NCI-H345 treated with DMSO at 0.1 percent for 48 hours (cell line): ENCODE measurements at regions not wholly inside any gene's neighbourhood (a gene's known extent, or its start where the extent isn't known, plus 50 kb on each side); places are given as distances from the start of the nearest gene placed in this dataset.

ENCODE experiments used
- DNase-seq: peaks from one replicate; lab custom pipeline; 2025; ENCODE audit not compliant: unreplicated experiment; lab: John Stamatoyannopoulos, UW

DNA sequence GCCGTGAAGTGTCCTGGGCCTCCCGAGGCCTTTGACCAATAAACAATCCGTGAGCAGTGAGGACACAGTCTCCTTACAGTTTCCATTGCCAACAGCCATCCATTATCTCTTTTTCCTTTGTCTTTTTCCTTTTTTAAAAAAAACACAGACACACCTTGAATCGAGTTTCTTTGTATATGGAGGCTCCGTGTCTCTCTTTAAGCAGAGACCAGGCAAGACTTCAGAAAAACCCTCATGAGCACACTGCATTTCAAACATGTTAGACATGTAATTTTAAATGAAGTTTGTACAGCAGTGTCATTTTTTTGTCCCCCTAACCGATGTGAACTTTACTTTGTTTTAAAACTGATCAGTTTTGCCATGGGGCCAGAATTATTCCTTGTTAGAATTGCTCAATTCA, 111.1 kb downstream of the SPTSSA start:
- no peak for DNase-seq

DNA sequence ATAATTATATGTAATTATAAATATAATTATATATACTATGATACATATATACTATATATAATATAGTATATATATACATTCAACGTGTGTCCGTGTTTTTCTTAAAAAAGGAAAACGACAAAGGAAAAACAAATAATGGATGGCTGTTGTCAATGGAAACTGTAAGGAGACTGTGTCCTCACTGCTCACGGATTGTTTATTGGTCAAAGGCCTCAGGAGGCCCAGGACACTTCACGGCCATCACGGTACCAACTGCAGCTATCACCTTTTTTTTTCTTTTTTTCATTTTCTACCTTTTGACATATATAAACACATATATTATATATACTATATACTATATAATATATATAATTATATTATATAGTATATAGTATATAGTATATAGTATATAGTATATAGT, 113.4 kb downstream of the SPTSSA start:
- no peak for DNase-seq

DNA sequence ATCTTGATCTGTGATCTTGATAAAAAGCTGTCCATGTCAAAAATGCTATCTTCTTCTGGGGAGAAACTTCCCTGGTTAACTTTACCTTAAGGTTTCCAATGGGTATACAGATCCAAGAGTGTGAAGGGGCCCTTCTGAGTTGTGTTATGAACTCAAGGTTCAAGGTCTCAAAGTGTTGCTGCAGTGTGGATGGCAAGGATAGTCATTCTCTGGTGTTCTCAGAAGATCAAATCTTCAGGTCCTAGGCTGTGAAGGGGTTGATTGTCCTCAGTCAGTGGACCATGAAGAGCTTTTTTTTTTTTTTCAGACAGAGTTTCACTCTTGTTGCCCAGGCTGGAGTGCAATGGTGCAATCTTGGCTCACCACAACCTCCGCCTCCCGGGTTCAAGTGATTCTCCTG, 114.4 kb downstream of the SPTSSA start:
- no peak for DNase-seq

DNA sequence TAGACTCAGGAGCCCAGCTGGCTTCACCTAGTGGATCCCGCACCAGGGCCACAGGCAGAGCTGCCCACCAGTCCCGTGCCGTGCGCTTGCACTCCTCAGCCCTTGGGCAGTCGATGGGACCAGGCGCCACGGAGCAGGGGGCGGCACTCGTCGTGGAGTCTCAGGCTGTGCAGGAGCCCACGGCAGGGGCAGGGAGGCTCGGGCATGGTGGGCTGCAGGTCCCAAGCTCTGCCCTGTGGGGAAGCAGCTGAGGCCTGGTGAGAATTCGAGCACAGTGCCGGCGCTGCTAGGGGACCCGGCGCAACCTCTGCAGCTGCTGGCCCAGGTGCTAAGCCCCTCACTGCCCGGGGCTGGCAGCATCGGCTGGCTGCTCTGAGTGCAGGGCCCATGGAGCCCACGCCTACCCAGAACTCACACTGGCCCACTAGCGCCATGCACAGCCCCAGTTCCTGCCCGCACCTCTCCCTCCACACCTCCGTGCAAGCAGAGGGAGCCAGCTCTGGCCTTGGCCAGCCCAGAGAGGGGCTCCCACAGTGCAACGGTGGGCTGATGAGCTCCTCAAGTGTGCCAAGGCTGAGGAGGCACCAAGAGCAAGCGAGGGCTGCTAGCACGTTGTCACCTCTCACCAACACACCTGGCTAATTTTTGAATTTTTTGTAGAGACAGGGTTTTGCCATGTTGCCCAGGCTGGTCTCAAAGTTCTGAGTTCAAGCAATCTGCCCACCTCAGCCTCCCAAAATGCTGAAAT, 116.1 kb downstream of the SPTSSA start:
- DNase-seq, result no peak

DNA sequence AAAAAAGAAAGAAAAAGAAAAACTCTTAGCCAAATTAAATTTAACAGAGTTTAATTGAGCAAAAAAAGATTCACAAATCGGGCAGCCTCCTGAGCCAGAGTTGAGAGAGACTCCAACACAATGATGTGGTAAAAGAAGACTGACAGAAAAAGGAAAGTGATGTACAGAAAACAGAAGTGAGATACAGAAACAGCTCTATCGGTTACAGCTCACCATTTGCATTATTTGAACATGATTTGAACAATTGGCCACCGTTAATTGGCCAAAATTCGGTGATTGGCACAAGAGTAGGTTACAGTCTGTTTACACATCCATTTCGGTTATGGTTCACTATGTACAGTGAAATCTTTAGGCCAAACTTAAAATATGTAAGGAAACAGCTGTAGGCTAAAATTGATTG, 117.7 kb downstream of the SPTSSA start:
- no peak for DNase-seq

DNA sequence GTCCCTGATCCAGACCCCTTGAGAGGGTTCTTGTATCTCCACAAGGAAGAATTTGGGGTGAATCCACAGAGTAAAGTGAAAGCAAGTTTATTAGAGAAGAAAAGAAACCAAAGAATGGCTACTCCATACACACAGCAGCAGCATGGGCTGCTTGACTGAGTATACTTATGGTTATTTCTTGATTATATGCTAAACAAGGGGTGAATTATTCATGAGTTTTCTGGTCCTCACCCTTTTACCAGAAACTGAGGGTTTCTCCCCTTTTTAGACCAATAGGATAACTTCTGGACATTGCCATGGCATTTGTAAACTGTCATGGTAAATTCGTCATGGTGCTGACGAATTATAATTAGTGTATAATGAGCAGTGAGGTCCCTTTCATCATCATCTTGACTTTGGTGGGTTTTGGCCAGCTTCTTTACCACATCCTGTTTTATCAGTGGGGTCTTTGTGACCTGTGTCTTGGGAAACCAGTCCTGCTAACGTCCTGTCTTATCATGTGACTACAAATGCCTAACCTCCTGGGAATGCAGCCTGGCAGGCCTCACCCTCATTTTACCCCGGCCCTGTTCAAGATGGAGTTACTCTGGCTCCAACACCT, 121.9 kb downstream of the SPTSSA start:
- DNase-seq, result no peak

DNA sequence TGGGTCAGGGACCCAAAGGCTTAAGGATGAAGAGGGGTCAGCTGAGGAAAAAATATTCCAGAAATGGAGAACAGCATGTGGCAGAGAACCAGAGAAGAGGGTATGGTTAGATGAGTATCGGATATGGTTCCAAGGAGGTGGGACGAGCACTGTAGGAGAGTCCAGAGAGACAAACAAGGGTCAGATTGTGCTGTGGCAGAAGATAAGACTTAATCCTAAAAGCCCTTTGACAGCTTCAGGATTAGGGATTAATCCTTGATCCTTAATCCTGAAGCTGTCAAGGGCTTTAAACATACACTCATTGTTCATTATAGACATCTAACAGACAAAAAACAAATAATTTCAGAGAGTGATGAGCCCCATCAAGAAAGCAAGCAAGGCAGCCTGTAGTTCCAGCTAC, 124.0 kb downstream of the SPTSSA start:
- DNase-seq, result no peak

DNA sequence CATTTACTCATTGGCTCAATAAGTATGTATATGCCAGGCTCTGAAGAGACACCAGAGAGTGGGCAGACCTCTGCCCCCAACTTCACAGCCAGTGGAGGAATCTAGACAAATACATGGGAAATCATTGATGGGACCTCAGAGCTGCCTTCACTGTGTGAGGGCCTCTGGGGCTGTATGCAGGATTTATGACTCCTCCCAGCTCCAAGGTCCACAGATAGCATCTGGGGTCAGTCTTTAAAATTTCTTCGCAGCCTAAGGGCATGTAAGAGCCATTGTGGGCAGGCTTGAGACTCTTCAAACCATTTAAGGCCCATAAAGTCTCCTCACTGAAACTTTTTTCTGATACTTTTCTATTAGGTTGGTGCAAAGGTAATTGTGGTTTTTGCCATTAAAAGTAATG, 125.5 kb downstream of the SPTSSA start:
- no peak for DNase-seq

DNA sequence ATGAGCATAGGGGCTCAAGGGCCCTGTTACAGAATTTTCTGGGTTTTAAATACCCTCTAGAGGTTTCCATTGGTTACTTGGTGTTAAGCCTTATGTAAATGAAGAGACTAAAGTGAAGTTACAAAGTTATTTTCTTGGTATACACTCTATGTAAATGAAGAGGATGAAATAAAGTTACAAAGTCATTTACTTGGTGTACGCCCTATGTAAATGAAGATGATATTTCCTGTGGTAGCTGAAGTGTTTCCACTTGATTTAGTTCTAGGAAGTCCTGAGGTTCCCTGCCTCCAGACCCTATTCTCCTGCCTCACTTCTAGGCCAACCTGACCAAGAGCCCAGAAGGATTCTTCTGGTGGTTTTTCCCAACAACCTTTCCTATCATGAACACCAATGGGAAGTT, 126.1 kb downstream of the SPTSSA start:
- no peak for DNase-seq

DNA sequence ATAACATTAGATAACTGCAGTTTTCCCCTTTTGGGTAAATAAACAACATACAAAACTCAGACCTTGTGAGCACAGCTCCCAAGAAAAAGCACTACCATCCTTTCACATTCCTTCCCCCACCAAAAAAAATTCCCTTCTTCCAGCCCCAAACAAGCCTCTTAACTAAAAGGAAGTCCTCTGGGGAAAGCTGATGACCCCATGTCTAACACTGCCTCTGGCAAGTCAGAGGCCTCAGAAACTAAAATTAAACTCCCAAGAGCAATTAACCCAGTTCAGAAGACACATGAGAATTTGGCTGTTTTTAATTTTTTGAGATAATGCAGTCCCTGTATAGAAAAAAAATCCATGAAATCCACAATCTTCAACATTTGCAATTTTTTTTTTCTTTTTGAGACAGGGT, 127.7 kb downstream of the SPTSSA start:
- no peak for DNase-seq

DNA sequence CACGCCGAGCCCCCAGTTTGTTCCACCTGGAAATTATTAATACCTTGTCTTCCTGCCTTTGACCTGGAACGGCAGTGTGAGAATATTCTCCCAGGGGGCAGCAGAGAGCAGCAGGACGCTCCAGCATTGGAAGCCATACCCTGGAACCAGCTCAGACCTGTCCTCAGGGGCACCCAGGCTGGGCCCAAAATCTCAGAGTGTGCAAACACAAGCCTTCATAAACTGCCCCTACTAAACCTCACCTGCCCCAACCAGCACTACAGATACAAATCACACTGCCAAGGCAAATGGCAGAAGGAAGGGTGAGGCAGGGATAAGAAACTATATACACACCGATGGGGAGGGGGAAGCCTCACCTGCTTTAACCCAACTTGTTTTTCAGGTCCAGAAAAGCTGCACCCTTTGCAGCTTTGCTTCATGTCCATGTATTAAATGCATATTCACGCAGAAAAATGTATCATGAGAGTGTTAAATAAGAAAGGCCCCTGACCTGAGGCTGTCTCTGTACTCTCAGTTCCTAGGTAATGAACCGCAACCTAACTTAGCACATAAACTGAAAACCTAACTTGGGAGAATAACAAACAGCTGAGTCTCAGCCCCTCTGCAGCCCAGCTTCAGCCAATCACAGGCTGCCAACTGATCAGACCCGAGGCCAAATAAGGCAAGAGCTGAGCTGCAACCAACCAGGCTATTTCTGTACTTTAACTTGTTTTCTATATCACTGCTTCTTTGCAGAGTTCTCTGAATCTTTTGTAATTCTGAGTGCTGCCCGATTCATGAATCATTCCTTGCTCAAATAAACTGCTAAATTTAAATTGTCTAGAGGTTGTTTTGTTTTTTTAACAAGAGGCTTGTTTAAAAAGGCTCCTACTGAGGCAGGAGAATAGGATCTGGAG, 130.1 kb downstream of the SPTSSA start:
- peak; percentile 51 for DNase-seq

DNA sequence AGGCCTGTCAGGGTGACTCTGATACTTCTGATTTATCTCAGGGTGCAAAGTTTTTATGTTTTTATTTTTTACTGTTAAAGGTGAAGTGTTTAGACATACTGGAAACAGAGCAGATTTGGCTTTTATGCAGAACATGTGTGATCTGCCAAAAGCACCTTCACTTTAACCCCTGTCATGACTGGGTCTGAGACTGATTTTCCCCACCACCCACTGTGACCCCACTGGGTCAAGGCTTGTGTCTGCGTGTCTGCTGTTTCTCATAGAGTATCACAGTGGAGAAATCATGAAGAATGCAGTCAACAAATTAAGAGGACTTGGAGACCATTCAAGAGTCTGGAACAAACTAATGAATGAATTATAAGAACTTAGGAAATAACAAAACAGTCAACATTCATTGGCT, 131.2 kb downstream of the SPTSSA start:
- DNase-seq, result no peak

DNA sequence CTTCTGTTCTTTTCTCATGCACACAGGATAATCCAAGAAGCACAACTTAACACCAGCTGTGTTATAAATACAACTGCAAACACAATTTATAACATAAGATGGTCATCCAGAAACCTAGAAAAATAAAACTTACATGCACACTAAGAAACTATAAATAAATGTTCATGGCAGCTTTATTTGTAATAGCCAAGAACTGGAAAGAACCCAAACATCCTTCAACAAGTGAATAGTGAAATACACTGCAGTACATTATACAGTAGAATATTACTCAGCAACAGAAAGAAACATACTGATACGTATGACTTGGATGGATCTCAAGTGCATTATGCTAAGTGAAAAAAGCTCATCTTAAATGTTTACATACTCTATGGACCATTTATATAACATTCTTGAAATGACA, 132.7 kb downstream of the SPTSSA start:
- DNase-seq, result no peak

DNA sequence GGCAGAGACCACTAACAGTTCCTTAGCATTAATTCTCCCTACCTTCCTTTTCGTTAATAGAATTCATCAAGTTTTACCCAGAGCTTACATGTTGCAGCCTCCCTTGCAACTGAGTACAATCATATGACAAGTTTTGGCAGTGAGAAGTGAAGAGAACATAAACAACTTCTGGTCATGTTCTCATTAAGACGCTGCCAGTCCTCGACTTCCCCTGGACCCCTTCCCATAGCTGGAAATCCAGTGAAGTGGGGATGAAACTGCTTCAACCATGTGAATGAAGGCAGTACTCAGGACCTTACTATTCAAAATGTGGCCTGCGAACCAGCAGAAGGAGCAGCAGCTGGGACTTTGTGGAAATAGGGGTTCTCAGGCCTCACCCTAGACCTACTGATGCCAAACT, 133.9 kb downstream of the SPTSSA start:
- DNase-seq, result no peak

DNA sequence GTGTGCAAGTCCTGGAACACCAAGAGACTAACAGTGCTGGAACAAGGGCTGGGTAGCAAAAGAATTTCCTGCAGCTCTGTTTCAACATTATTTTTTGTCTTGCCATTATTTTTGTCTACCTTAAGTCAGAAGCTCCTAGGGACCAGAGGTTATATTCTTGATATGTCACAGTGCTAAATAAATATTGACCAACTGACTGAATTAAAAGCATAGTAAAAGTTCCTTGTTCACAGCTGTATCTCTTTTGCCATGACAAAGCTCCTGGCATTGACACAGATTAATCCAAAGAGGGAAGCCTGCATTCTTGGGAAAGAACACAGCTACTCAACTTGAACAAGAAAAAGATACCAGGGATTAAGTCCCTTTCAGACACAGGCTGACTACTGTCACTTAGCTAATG, 136.5 kb downstream of the SPTSSA start:
- DNase-seq, result no peak

DNA sequence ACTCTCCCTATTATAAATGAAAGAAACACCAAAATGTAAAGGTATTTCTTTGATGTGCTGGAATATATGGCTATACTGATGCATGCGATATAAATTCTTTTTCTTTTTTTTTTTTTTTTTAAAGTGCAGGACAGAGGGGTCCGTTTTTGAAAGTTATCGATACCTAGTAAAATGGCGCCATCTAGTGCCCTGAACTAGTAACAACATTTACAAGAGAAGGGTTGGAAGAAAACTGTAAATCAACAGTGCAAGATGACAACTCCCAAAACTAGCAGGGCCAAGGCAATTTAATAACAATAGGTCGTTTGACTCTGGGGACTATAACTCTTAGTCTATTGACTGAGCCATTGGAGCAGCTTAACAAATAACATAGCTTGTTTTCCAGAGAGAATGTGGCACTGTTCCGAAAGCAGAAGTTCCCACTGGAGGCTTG, 137.7 kb downstream of the SPTSSA start:
- peak; percentile 18 for DNase-seq

DNA sequence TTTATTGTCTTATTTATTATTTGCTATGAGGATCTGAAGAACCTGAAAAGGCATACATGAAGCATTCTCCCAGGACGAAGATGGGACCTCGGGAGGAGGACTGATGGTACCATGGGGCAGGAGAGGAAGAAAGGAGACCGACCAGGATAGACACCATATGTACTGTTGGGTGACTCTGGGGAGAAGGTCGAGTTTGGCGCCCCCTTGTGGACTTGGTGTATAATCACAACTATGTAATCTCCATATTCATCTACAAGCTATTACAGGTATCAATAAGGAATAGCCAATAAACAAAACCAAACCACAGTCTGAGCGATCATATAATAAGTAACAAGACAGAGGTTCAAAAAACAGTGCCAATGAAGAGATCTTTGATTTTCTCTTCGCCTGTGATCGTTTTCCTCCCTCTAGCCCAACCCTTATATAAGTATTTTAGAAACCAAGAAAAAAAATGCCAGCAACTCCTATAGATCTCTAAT, 139.1 kb downstream of the SPTSSA start:
- peak; percentile 38 for DNase-seq

DNA sequence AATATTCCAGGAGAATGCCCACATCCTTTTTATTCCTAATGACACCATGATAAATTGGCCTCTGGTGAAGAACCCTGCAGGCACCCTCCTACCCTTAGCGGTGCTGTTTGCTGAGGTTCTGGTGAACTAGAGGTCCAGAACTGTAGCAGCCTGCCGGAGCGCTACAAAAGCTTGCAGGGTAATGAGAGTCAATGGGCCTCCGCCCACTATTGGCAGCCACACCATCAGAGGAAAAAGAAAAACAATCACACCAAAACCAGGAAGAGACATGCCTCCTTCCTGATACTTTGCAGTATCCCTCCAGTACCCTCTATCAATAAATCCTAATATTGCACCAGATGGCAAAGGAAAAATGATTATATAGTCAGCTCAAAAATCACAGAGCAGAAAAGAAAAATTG, 142.9 kb downstream of the SPTSSA start:
- DNase-seq, result no peak

DNA sequence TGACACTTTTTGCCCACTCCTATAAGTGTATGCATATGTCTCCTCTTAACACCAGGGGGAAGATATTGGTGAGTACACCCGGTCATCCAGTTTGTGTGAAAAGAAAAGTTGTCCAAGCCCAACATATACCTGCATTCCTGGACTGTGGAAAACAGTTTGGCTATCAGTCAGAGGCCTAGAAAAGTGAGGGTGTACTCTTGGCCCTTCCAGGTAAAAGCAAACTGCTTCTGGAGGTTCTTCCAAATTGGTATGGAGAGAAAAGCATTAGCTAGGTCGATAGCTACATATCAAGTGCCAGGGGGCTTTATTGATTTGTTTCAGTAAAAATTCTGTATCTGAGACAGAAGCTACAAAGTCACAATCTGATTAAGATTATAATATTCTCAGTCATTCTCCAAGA, 144.0 kb downstream of the SPTSSA start:
- DNase-seq, result no peak

DNA sequence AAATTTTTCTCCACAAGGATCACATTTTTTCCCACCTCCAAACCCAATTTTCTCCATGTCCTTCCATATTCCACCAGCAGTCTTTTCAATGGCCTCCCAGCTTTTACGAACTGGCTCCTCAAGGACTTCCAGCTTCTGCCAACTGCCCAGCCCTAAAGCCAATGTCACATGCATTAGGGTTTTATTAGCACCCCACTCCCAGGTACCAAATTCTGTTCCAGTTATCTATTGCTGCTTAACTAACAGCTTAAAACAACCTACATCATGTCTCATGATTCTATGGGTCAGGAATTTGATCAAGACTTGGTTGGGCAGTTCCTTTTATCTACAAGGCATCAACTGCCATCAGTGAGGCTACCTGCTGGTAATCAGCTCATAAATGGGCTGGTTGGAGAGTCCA, 151.3 kb downstream of the SPTSSA start:
- DNase-seq, result no peak

DNA sequence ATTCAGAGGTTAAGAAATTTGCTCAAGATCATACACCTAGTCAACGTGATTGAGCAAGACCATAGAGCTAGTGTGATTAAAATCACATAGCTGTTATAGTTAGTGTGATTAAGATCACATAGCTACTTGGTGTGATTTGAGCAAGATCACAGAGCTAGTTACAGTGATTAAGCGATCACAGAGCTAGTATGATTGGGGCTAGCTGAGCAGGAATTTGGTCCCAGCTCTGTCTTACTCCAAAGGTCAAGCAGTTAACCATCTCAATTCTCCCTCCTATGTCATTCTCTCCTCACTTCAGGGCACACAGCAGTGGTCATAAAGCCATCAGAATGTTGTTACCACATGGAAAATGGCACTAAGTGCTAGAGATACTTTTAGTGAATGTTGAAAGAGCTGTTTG, 158.2 kb downstream of the SPTSSA start:
- no peak for DNase-seq

DNA sequence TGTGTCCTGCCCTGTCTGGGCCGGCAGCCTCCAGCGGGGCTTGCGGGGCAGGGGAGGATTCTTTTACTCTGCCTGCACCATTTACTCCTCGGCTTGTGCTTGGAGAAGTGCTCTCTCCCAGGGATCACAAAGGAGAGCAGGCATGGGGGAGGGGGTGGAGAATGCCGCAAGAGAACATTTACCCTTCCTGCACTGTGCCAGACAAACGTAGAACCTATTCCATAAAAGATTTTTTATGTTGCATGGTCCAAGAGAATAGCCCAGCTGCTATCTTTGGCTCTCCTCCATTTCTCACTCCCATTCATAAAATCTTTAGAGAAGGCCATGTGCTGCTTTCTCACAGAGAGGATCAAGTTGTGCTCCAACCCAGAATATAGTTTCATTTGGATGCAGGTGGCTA, 159.4 kb downstream of the SPTSSA start:
- peak; percentile 35 for DNase-seq
